ENCODE measurements at regions not wholly inside any gene's neighbourhood (a gene's known extent, or its start where the extent isn't known, plus 50 kb on each side); places are given as distances from the start of the nearest gene placed in this dataset.
A peak's percentile ranks its signal among the peaks of the same experiment; 100 is the strongest.

DNA sequence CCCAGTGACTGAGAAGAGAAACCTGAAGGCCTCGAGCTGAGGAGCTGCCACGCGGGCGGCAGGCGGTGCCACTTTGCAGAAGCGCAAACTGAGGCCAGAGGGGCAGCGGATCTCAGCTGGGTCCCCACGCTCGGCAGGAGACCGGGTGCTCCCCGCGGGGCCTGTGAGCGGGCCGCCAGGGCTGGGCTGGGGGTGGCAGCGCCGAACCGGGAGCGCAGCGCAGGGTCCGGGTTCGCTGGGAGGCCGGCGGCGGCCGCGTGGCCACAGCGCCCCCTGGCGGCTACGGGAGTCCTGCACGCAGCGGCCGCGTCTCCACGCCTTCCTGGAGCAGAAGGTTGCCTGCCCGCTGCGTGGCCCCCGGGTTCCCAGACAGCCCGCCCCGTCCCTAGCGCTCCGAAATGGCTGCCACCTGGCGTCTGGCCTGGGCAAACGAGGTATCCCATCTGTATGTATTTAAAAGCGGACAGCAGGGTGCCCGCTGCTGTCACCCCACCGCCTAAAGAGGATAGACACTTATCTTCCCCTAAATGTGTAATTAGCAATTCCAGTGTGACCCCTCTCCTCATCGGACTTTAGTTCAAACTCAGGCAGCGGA lies 96.1 kb upstream of the CDH5 start (continued):
- no peak for TF ChIP-seq HDAC1 (CRISPR knock-in tag; IDR thresholded peaks at IDR 0.05)
- TF ChIP-seq RBFOX2 (IDR thresholded peaks at IDR 0.05; ENCODE audit: low read depth, low read length): no peak
- no peak; the same call in 1 of the 2 replicates for TF ChIP-seq ZMYM4 (CRISPR knock-in tag; IDR thresholded peaks at IDR 0.05)
- TF ChIP-seq ISL2 (CRISPR knock-in tag; IDR thresholded peaks at IDR 0.05): no peak
- TF ChIP-seq, protein P1, sequence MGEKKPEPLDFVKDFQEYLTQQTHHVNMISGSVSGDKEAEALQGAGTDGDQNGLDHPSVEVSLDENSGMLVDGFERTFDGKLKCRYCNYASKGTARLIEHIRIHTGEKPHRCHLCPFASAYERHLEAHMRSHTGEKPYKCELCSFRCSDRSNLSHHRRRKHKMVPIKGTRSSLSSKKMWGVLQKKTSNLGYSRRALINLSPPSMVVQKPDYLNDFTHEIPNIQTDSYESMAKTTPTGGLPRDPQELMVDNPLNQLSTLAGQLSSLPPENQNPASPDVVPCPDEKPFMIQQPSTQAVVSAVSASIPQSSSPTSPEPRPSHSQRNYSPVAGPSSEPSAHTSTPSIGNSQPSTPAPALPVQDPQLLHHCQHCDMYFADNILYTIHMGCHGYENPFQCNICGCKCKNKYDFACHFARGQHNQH (CRISPR knock-in tag; IDR thresholded peaks at IDR 0.05): 0 out of 2 replicates have a peak, but pooled peaks have one; percentile 22
- no peak for TF ChIP-seq ZKSCAN5 (CRISPR knock-in tag; IDR thresholded peaks at IDR 0.05)
- no peak for TF ChIP-seq SOX6 (IDR thresholded peaks at IDR 0.05)
- TF ChIP-seq SOX6 (CRISPR knock-in tag; IDR thresholded peaks at IDR 0.05): no peak
- no peak; the same call in 1 of the 2 replicates for TF ChIP-seq FOXK1 (CRISPR knock-in tag; IDR thresholded peaks at IDR 0.05; ENCODE audit: borderline replicate concordance, low read depth)
- no peak for TF ChIP-seq ZNF446 (CRISPR knock-in tag; IDR thresholded peaks at IDR 0.05)
- no peak for TF ChIP-seq MTA3 (CRISPR knock-in tag; IDR thresholded peaks at IDR 0.05)
- no peak; the same call in 1 of the 2 replicates for TF ChIP-seq SP2 (CRISPR knock-in tag; IDR thresholded peaks at IDR 0.05)
- TF ChIP-seq, protein P2, sequence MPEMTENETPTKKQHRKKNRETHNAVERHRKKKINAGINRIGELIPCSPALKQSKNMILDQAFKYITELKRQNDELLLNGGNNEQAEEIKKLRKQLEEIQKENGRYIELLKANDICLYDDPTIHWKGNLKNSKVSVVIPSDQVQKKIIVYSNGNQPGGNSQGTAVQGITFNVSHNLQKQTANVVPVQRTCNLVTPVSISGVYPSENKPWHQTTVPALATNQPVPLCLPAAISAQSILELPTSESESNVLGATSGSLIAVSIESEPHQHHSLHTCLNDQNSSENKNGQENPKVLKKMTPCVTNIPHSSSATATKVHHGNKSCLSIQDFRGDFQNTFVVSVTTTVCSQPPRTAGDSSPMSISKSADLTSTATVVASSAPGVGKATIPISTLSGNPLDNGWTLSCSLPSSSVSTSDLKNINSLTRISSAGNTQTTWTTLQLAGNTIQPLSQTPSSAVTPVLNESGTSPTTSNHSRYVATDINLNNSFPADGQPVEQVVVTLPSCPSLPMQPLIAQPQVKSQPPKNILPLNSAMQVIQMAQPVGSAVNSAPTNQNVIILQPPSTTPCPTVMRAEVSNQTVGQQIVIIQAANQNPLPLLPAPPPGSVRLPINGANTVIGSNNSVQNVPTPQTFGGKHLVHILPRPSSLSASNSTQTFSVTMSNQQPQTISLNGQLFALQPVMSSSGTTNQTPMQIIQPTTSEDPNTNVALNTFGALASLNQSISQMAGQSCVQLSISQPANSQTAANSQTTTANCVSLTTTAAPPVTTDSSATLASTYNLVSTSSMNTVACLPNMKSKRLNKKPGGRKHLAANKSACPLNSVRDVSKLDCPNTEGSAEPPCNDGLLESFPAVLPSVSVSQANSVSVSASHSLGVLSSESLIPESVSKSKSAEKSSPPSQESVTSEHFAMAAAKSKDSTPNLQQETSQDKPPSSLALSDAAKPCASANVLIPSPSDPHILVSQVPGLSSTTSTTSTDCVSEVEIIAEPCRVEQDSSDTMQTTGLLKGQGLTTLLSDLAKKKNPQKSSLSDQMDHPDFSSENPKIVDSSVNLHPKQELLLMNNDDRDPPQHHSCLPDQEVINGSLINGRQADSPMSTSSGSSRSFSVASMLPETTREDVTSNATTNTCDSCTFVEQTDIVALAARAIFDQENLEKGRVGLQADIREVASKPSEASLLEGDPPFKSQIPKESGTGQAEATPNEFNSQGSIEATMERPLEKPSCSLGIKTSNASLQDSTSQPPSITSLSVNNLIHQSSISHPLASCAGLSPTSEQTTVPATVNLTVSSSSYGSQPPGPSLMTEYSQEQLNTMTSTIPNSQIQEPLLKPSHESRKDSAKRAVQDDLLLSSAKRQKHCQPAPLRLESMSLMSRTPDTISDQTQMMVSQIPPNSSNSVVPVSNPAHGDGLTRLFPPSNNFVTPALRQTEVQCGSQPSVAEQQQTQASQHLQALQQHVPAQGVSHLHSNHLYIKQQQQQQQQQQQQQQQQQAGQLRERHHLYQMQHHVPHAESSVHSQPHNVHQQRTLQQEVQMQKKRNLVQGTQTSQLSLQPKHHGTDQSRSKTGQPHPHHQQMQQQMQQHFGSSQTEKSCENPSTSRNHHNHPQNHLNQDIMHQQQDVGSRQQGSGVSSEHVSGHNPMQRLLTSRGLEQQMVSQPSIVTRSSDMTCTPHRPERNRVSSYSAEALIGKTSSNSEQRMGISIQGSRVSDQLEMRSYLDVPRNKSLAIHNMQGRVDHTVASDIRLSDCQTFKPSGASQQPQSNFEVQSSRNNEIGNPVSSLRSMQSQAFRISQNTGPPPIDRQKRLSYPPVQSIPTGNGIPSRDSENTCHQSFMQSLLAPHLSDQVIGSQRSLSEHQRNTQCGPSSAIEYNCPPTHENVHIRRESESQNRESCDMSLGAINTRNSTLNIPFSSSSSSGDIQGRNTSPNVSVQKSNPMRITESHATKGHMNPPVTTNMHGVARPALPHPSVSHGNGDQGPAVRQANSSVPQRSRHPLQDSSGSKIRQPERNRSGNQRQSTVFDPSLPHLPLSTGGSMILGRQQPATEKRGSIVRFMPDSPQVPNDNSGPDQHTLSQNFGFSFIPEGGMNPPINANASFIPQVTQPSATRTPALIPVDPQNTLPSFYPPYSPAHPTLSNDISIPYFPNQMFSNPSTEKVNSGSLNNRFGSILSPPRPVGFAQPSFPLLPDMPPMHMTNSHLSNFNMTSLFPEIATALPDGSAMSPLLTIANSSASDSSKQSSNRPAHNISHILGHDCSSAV (CRISPR knock-in tag; IDR thresholded peaks at IDR 0.05; ENCODE audit: borderline replicate concordance): no peak
- no peak for TF ChIP-seq ZNF17 (CRISPR knock-in tag; IDR thresholded peaks at IDR 0.05)
- TF ChIP-seq, protein P3, sequence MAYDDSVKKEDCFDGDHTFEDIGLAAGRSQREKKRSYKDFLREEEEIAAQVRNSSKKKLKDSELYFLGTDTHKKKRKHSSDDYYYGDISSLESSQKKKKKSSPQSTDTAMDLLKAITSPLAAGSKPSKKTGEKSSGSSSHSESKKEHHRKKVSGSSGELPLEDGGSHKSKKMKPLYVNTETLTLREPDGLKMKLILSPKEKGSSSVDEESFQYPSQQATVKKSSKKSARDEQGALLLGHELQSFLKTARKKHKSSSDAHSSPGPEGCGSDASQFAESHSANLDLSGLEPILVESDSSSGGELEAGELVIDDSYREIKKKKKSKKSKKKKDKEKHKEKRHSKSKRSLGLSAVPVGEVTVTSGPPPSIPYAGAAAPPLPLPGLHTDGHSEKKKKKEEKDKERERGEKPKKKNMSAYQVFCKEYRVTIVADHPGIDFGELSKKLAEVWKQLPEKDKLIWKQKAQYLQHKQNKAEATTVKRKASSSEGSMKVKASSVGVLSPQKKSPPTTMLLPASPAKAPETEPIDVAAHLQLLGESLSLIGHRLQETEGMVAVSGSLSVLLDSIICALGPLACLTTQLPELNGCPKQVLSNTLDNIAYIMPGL (CRISPR knock-in tag; IDR thresholded peaks at IDR 0.05; ENCODE audit: borderline replicate concordance in 1 of 2, low read depth in 1 of 2): peak in 1 of 2 experiments; percentile 81; a peak in 2 of 4 replicates
- no peak for TF ChIP-seq PPARG (CRISPR knock-in tag; conservative IDR thresholded peaks at IDR 0.05)
- TF ChIP-seq ZNF501 (CRISPR knock-in tag; IDR thresholded peaks at IDR 0.05): no peak
- no peak for TF ChIP-seq KMT2B (CRISPR knock-in tag; IDR thresholded peaks at IDR 0.05)
- no peak for TF ChIP-seq HIVEP1 (CRISPR knock-in tag; IDR thresholded peaks at IDR 0.05)
- no peak for TF ChIP-seq ZNF660 (CRISPR knock-in tag; IDR thresholded peaks at IDR 0.05; ENCODE audit: borderline replicate concordance, low read depth)
- no peak for TF ChIP-seq ZBTB8A (CRISPR knock-in tag; IDR thresholded peaks at IDR 0.05; ENCODE audit: borderline replicate concordance, low read depth)
